HG03439 (cell line): ENCODE measurements at regions not wholly inside any gene's neighbourhood (a gene's known extent, or its start where the extent isn't known, plus 50 kb on each side); places are given as distances from the start of the nearest gene placed in this dataset.
"Not testable (repeated sequence)": the region's sequence is repeated elsewhere in the genome, so short reads cannot be mapped to it uniquely, and the experiment has no call there.

Experiments
- ATAC-seq: cut with Tn5 transposase; IDR thresholded peaks from one replicate; pipeline ENCODE4 v1.9.1; 2021; ENCODE audit warnings: mild to moderate bottlenecking, moderate library complexity; ENCODE audit not compliant: unreplicated experiment

- ATAC-seq, result not testable (repeated sequence)
Measured at GRCh38 chr9:103237571-103238109, 242.5 kb downstream of the CYLC2 start.

- ATAC-seq, result no peak
Measured at GRCh38 chr9:103242025-103242424, 246.9 kb downstream of the CYLC2 start.

GRCh38 chr9:103242486-103242885, 247.4 kb downstream of the CYLC2 start:
- ATAC-seq, result no peak

- ATAC-seq, result no peak
Measured at GRCh38 chr9:103243553-103243952, 248.4 kb downstream of the CYLC2 start.

GRCh38 chr9:103245369-103245768, 250.2 kb downstream of the CYLC2 start:
- ATAC-seq, result no peak

GRCh38 chr9:103261951-103262350, 266.8 kb downstream of the CYLC2 start:
- no peak for ATAC-seq

- no peak for ATAC-seq
Measured at GRCh38 chr9:103266064-103266463, 270.9 kb downstream of the CYLC2 start.

- no peak for ATAC-seq
Measured at GRCh38 chr9:103277240-103277639, 282.1 kb downstream of the CYLC2 start.

GRCh38 chr9:103281126-103281525, 286.0 kb downstream of the CYLC2 start:
- ATAC-seq, result no peak

- no peak for ATAC-seq
Measured at GRCh38 chr9:103287361-103287760, 292.2 kb downstream of the CYLC2 start.

GRCh38 chr9:103296189-103296588, 301.1 kb downstream of the CYLC2 start:
- no peak for ATAC-seq

GRCh38 chr9:103301051-103301450, 305.9 kb downstream of the CYLC2 start:
- no peak for ATAC-seq

GRCh38 chr9:103304797-103305196, 309.7 kb downstream of the CYLC2 start:
- no peak for ATAC-seq

- no peak for ATAC-seq
Measured at GRCh38 chr9:103319979-103320378, 324.8 kb downstream of the CYLC2 start.

GRCh38 chr9:103323699-103324098, 328.6 kb downstream of the CYLC2 start:
- no peak for ATAC-seq

GRCh38 chr9:103335461-103335860, 340.3 kb downstream of the CYLC2 start:
- no peak for ATAC-seq

GRCh38 chr9:103355000-103355399, 359.9 kb downstream of the CYLC2 start:
- ATAC-seq, result no peak

GRCh38 chr9:103357980-103358379, 362.8 kb downstream of the CYLC2 start:
- ATAC-seq, result not testable (repeated sequence)

GRCh38 chr9:103361906-103362305, 366.8 kb downstream of the CYLC2 start:
- ATAC-seq, result no peak

GRCh38 chr9:103362986-103363385, 367.9 kb downstream of the CYLC2 start:
- no peak for ATAC-seq

- ATAC-seq, result no peak
Measured at GRCh38 chr9:103364753-103365152, 369.6 kb downstream of the CYLC2 start.

GRCh38 chr9:103371152-103371551, 376.0 kb downstream of the CYLC2 start:
- no peak for ATAC-seq

- no peak for ATAC-seq
Measured at GRCh38 chr9:103372828-103373227, 377.7 kb downstream of the CYLC2 start.
